ENCODE measurements at regions not wholly inside any gene's neighbourhood (a gene's known extent, or its start where the extent isn't known, plus 50 kb on each side); places are given as distances from the start of the nearest gene placed in this dataset.
A peak's percentile ranks its signal among the peaks of the same experiment; 100 is the strongest.

GRCh38 chr5:166499447-166500240, 1791.8 kb upstream of the WWC1 start:
- no peak for ATAC-seq
- TF ChIP-seq, protein P1, sequence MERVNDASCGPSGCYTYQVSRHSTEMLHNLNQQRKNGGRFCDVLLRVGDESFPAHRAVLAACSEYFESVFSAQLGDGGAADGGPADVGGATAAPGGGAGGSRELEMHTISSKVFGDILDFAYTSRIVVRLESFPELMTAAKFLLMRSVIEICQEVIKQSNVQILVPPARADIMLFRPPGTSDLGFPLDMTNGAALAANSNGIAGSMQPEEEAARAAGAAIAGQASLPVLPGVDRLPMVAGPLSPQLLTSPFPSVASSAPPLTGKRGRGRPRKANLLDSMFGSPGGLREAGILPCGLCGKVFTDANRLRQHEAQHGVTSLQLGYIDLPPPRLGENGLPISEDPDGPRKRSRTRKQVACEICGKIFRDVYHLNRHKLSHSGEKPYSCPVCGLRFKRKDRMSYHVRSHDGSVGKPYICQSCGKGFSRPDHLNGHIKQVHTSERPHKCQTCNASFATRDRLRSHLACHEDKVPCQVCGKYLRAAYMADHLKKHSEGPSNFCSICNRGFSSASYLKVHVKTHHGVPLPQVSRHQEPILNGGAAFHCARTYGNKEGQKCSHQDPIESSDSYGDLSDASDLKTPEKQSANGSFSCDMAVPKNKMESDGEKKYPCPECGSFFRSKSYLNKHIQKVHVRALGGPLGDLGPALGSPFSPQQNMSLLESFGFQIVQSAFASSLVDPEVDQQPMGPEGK (CRISPR knock-in tag; IDR thresholded peaks at IDR 0.05; ENCODE audit: borderline replicate concordance) = no peak
- TF ChIP-seq ZFP3 (CRISPR knock-in tag; IDR thresholded peaks at IDR 0.05) = no peak
- no peak for TF ChIP-seq TOX (CRISPR knock-in tag; IDR thresholded peaks at IDR 0.05; ENCODE audit: borderline replicate concordance)
- TF ChIP-seq ISL1 (CRISPR knock-in tag; IDR thresholded peaks at IDR 0.05) = no peak
- no peak for TF ChIP-seq TCF4 (CRISPR knock-in tag; IDR thresholded peaks at IDR 0.05; ENCODE audit: borderline replicate concordance)
- TF ChIP-seq BACH2 (CRISPR knock-in tag; IDR thresholded peaks at IDR 0.05; ENCODE audit: borderline replicate concordance) = no peak

- no peak for ATAC-seq
- TF ChIP-seq, protein P1 (CRISPR knock-in tag; IDR thresholded peaks at IDR 0.05; ENCODE audit: borderline replicate concordance) = 0 out of 2 replicates have a peak, but pooled peaks have one; percentile 22
- TF ChIP-seq ISL1 (CRISPR knock-in tag; IDR thresholded peaks at IDR 0.05) (peak; percentile 75), SNAI2 (CRISPR knock-in tag; IDR thresholded peaks at IDR 0.05) (no peak)
Observed at GRCh38 chr5:166503506-166503905, 1787.9 kb upstream of the WWC1 start.

- TF ChIP-seq ARNTL (CRISPR knock-in tag; IDR thresholded peaks at IDR 0.05; ENCODE audit: borderline replicate concordance, low read depth) (no peak), ZNF8 (CRISPR knock-in tag; IDR thresholded peaks at IDR 0.05) (no peak), PPARA (CRISPR knock-in tag; IDR thresholded peaks at IDR 0.05; ENCODE audit: borderline replicate concordance) (no peak), POU6F1 (CRISPR knock-in tag; IDR thresholded peaks at IDR 0.05; ENCODE audit: borderline replicate concordance, low read depth) (no peak), ZFP30 (CRISPR knock-in tag; IDR thresholded peaks at IDR 0.05) (no peak), ESRRG (CRISPR knock-in tag; IDR thresholded peaks at IDR 0.05) (no peak), OSR1 (CRISPR knock-in tag; IDR thresholded peaks at IDR 0.05) (no peak), CSRNP3 (CRISPR knock-in tag; IDR thresholded peaks at IDR 0.05) (no peak), ISL1 (CRISPR knock-in tag; IDR thresholded peaks at IDR 0.05) (no peak)
- TF ChIP-seq, protein P1 (CRISPR knock-in tag; IDR thresholded peaks at IDR 0.05; ENCODE audit: borderline replicate concordance) = no peak
- no peak for ATAC-seq
Observed at GRCh38 chr5:166505067-166505466, 1786.4 kb upstream of the WWC1 start.

DNA sequence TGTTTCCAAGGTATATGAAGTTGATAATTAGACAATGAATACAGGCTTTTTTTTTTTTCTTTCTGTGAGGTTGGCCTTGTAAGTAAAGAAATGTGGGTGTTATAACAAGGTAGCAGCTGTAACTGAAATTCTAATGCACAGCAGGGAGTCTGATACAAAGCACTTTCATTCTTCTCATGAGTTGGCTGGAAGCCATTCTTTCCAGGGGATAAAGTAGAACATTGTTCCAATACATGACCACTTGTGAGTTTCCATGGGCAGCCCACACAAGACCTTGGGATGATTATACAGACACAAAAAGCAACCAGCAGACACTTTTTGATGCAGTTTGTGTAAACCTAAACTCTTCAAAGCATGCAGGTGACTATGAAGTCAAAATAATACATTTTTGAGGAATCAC, 1785.9 kb upstream of the WWC1 start:
- TF ChIP-seq, protein P1 (CRISPR knock-in tag; IDR thresholded peaks at IDR 0.05; ENCODE audit: borderline replicate concordance) = no peak
- TF ChIP-seq ZNF8 (CRISPR knock-in tag; IDR thresholded peaks at IDR 0.05) (no peak), ISL1 (CRISPR knock-in tag; IDR thresholded peaks at IDR 0.05) (no peak), ARNTL (CRISPR knock-in tag; IDR thresholded peaks at IDR 0.05; ENCODE audit: borderline replicate concordance, low read depth) (no peak), ZNF70 (CRISPR knock-in tag; IDR thresholded peaks at IDR 0.05) (no peak)
- ATAC-seq = no peak

All from SK-N-SH treated with all-trans-retinoic acid at 6 μM for 48 hours (cell line).